ENCODE measurements at regions not wholly inside any gene's neighbourhood (a gene's known extent, or its start where the extent isn't known, plus 50 kb on each side); places are given as distances from the start of the nearest gene placed in this dataset.

GRCh38 chr4:135316266-135316779 lies 1114.7 kb upstream of the PABPC4L start:
- TF ChIP-seq CTCF (IDR thresholded peaks at IDR 0.05; ENCODE audit: insufficient read depth, low read depth, low read length): no peak
- no peak for TF ChIP-seq EZH2 (IDR thresholded peaks at IDR 0.05; ENCODE audit: insufficient read depth, low read length)
- no peak overlapping the region for H2AFZ ChIP-seq (ENCODE audit: low read depth, low read length)
- no peaks in the 10 kb centered on the region for H3K27me3 Mint-ChIP-seq (ENCODE audit: low read depth, unreplicated experiment)
- no peak overlapping the region for H3K4me3 ChIP-seq (ENCODE audit: insufficient read depth, low read depth, low read length)
- H3K4me2 ChIP-seq (ENCODE audit: low read length): no peak overlapping the region
- H3K79me2 ChIP-seq (ENCODE audit: insufficient read depth, low read length): no peaks in the 10 kb centered on the region
- no peak overlapping the region for H3K4me3 Mint-ChIP-seq (ENCODE audit: unreplicated experiment)
- no peaks in the 10 kb centered on the region for H3K4me1 Mint-ChIP-seq (ENCODE audit: low read depth, unreplicated experiment)
- no peaks in the 10 kb centered on the region for H3K36me3 ChIP-seq (ENCODE audit: insufficient read depth, low read length)
- no peaks in the 10 kb centered on the region for H3K9me3 ChIP-seq (ENCODE audit: insufficient read depth, low read depth, low read length)
- no peaks in the 10 kb centered on the region for H3K36me3 Mint-ChIP-seq (ENCODE audit: low read depth, unreplicated experiment)
- no peak overlapping the region for H3K27ac ChIP-seq (ENCODE audit: low read depth, low read length)
- H3K27me3 ChIP-seq (ENCODE audit: insufficient read depth, low read length): no peaks in the 10 kb centered on the region
- no peaks in the 10 kb centered on the region for H3K9me3 Mint-ChIP-seq (ENCODE audit: unreplicated experiment)
- H3K9ac ChIP-seq (ENCODE audit: low read length): no peak overlapping the region
- DNase-seq (ENCODE audit: low read depth) (no peak), FAIRE-seq (peak; percentile 20)
- H3K4me1 ChIP-seq (ENCODE audit: insufficient read depth, low read length): no peaks in the 10 kb centered on the region
- no peaks in the 10 kb centered on the region for H4K20me1 ChIP-seq (ENCODE audit: insufficient read depth, low read length)
- no peak overlapping the region for H3K27ac Mint-ChIP-seq (ENCODE audit: unreplicated experiment)

- Histone ChIP-seq H3K4me3 (ENCODE audit: insufficient read depth, low read depth, low read length) (no peak overlapping the region), H3K27ac (ENCODE audit: low read depth, low read length) (no peak overlapping the region), H3K9ac (ENCODE audit: low read length) (no peak overlapping the region), H3K79me2 (ENCODE audit: insufficient read depth, low read length) (no peaks in the 10 kb centered on the region), H3K4me1 (ENCODE audit: insufficient read depth, low read length) (no peaks in the 10 kb centered on the region), H4K20me1 (ENCODE audit: insufficient read depth, low read length) (no peaks in the 10 kb centered on the region), H3K4me2 (ENCODE audit: low read length) (no peak overlapping the region), H3K27me3 (ENCODE audit: insufficient read depth, low read length) (no peaks in the 10 kb centered on the region), H3K9me3 (ENCODE audit: insufficient read depth, low read depth, low read length) (no peaks in the 10 kb centered on the region), H3K36me3 (ENCODE audit: insufficient read depth, low read length) (no peaks in the 10 kb centered on the region), H2AFZ (ENCODE audit: low read depth, low read length) (no peak overlapping the region)
- H3K9me3 Mint-ChIP-seq (ENCODE audit: unreplicated experiment): no peaks in the 10 kb centered on the region
- DNase-seq (ENCODE audit: low read depth) (no peak), FAIRE-seq (no peak)
- no peaks in the 10 kb centered on the region for H3K36me3 Mint-ChIP-seq (ENCODE audit: low read depth, unreplicated experiment)
- TF ChIP-seq EZH2 (IDR thresholded peaks at IDR 0.05; ENCODE audit: insufficient read depth, low read length) (no peak), CTCF (IDR thresholded peaks at IDR 0.05; ENCODE audit: insufficient read depth, low read depth, low read length) (no peak)
- H3K27ac Mint-ChIP-seq (ENCODE audit: unreplicated experiment): no peak overlapping the region
- no peak overlapping the region for H3K4me3 Mint-ChIP-seq (ENCODE audit: unreplicated experiment)
- no peaks in the 10 kb centered on the region for H3K4me1 Mint-ChIP-seq (ENCODE audit: low read depth, unreplicated experiment)
- H3K27me3 Mint-ChIP-seq (ENCODE audit: low read depth, unreplicated experiment): no peaks in the 10 kb centered on the region
Observed at GRCh38 chr4:135290136-135290535, 1088.5 kb upstream of the PABPC4L start.

- TF ChIP-seq CTCF (IDR thresholded peaks at IDR 0.05; ENCODE audit: insufficient read depth, low read depth, low read length) (no peak), EZH2 (IDR thresholded peaks at IDR 0.05; ENCODE audit: insufficient read depth, low read length) (no peak)
- FAIRE-seq: no peak
- no peak overlapping the region for H3K4me3 Mint-ChIP-seq (ENCODE audit: unreplicated experiment)
Observed at GRCh38 chr4:135283934-135284333, 1082.3 kb upstream of the PABPC4L start.

More at GRCh38 chr4:135283934-135284333, 1082.3 kb upstream of the PABPC4L start:
- no peaks in the 10 kb centered on the region for H4K20me1 ChIP-seq (ENCODE audit: insufficient read depth, low read length)
- peaks cover 17% of the 10 kb centered on the region for H3K4me1 Mint-ChIP-seq (ENCODE audit: low read depth, unreplicated experiment)
- no peaks in the 10 kb centered on the region for H3K27me3 Mint-ChIP-seq (ENCODE audit: low read depth, unreplicated experiment)
- no peak overlapping the region for H3K9ac ChIP-seq (ENCODE audit: low read length)
- H2AFZ ChIP-seq (ENCODE audit: low read depth, low read length): no peak overlapping the region
- no peak overlapping the region for H3K27ac Mint-ChIP-seq (ENCODE audit: unreplicated experiment)
- no peak overlapping the region for H3K4me3 ChIP-seq (ENCODE audit: insufficient read depth, low read depth, low read length)
- no peaks in the 10 kb centered on the region for H3K9me3 ChIP-seq (ENCODE audit: insufficient read depth, low read depth, low read length)
- H3K27ac ChIP-seq (ENCODE audit: low read depth, low read length): no peak overlapping the region
- no peaks in the 10 kb centered on the region for H3K27me3 ChIP-seq (ENCODE audit: insufficient read depth, low read length)
- no peaks in the 10 kb centered on the region for H3K79me2 ChIP-seq (ENCODE audit: insufficient read depth, low read length)
- H3K36me3 ChIP-seq (ENCODE audit: insufficient read depth, low read length): no peaks in the 10 kb centered on the region
- H3K4me1 ChIP-seq (ENCODE audit: insufficient read depth, low read length): no peaks in the 10 kb centered on the region
- H3K4me2 ChIP-seq (ENCODE audit: low read length): no peak overlapping the region
- H3K36me3 Mint-ChIP-seq (ENCODE audit: low read depth, unreplicated experiment): no peaks in the 10 kb centered on the region
- H3K9me3 Mint-ChIP-seq (ENCODE audit: unreplicated experiment): no peaks in the 10 kb centered on the region
- no peak for DNase-seq (ENCODE audit: low read depth)

Measured in astrocyte (in vitro differentiated cells and primary cell).